PFSK-1 (cell line): ENCODE measurements at regions not wholly inside any gene's neighbourhood (a gene's known extent, or its start where the extent isn't known, plus 50 kb on each side); places are given as distances from the start of the nearest gene placed in this dataset.

ENCODE experiments used
- FOXP2 ChIP-seq: optimal IDR thresholded peaks from 2 replicates; pipeline ENCODE3; 2011; ENCODE audit warnings: borderline replicate concordance, control low read depth, inconsistent platforms; ENCODE audit not compliant: insufficient read depth; ENCODE audit errors: extremely low read length, extremely low read depth
- POLR2AphosphoS5 ChIP-seq: IDR thresholded peaks from 2 replicates; pipeline ENCODE4 v1.6.1; 2012; ENCODE audit warnings: low read depth, mild to moderate bottlenecking, control low read depth, low read length, moderate library complexity
- SIN3A ChIP-seq: IDR thresholded peaks from 2 replicates; pipeline ENCODE4 v1.6.1; 2012; ENCODE audit warnings: mild to moderate bottlenecking, low read length, moderate library complexity, borderline replicate concordance; ENCODE audit not compliant: insufficient read depth
- TAF1 ChIP-seq: IDR thresholded peaks from 2 replicates; pipeline ENCODE4 v1.6.1; 2012; ENCODE audit warnings: low read length, control low read depth, borderline replicate concordance; ENCODE audit not compliant: insufficient read depth
- TF ChIP-seq, protein P1 (sequence below), 2 experiments: IDR thresholded peaks; 2 replicates each; pipeline versions ENCODE4 v1.6.1 to v1.8.0; 2011 to 2012; ENCODE audit warnings: low read depth in 2 of 2, low read length in 2 of 2, control low read depth in 1 of 2, inconsistent platforms in 1 of 2, mild to moderate bottlenecking in 1 of 2, moderate library complexity in 1 of 2; ENCODE audit not compliant: insufficient read depth in 1 of 2

DNA sequence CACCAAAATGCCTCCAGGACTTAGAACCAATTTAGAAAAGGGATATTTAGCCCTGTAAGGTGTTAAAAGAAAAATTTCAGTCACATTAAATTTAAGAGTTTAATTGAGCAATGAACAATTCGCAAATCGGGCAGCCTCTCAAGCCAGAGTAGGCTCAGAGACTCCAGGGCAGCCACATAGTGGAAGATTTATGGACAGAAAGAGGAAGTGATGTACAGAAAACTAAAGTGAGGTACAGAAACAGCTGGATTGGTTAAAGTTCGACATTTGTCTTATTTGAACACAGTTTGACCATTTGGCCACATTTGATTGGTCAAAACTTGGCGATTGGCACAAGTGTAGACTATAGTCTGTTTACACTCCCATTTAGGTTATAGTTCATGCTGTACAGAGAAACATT is 525.9 kb upstream of the ZNF608 start:
- TF ChIP-seq SIN3A, result no peak
- no peak for TF ChIP-seq POLR2AphosphoS5
- TF ChIP-seq FOXP2, result no peak
- TF ChIP-seq TAF1, result no peak
- TF ChIP-seq, protein P1, sequence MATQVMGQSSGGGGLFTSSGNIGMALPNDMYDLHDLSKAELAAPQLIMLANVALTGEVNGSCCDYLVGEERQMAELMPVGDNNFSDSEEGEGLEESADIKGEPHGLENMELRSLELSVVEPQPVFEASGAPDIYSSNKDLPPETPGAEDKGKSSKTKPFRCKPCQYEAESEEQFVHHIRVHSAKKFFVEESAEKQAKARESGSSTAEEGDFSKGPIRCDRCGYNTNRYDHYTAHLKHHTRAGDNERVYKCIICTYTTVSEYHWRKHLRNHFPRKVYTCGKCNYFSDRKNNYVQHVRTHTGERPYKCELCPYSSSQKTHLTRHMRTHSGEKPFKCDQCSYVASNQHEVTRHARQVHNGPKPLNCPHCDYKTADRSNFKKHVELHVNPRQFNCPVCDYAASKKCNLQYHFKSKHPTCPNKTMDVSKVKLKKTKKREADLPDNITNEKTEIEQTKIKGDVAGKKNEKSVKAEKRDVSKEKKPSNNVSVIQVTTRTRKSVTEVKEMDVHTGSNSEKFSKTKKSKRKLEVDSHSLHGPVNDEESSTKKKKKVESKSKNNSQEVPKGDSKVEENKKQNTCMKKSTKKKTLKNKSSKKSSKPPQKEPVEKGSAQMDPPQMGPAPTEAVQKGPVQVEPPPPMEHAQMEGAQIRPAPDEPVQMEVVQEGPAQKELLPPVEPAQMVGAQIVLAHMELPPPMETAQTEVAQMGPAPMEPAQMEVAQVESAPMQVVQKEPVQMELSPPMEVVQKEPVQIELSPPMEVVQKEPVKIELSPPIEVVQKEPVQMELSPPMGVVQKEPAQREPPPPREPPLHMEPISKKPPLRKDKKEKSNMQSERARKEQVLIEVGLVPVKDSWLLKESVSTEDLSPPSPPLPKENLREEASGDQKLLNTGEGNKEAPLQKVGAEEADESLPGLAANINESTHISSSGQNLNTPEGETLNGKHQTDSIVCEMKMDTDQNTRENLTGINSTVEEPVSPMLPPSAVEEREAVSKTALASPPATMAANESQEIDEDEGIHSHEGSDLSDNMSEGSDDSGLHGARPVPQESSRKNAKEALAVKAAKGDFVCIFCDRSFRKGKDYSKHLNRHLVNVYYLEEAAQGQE (IDR thresholded peaks at IDR 0.05; ENCODE audit: insufficient read depth in 1 of 2, low read depth in 2 of 2, low read length in 2 of 2), result no peak

DNA sequence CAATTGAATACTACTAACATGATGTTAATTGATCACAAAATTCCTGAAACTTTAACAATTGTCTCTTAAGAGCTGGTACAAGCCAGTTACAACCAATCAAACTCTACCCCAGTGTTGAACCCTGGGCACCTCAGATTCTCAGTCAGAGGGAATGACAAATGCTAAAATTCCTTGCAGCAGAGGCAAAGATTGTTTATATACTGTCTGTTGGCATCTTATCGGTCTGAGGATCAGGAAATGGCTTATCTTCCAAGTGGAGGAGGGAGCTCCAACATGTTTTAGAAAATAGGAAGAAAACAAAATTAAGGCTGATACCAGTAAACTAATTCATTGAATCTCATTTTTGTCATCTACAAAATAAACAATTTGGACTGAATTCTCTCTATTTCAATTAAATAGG is 527.8 kb upstream of the ZNF608 start:
- TF ChIP-seq POLR2AphosphoS5 (no peak), FOXP2 (no peak), TAF1 (no peak), SIN3A (no peak)
- TF ChIP-seq, protein P1 (IDR thresholded peaks at IDR 0.05; ENCODE audit: insufficient read depth in 1 of 2, low read depth in 2 of 2, low read length in 2 of 2), result no peak

DNA sequence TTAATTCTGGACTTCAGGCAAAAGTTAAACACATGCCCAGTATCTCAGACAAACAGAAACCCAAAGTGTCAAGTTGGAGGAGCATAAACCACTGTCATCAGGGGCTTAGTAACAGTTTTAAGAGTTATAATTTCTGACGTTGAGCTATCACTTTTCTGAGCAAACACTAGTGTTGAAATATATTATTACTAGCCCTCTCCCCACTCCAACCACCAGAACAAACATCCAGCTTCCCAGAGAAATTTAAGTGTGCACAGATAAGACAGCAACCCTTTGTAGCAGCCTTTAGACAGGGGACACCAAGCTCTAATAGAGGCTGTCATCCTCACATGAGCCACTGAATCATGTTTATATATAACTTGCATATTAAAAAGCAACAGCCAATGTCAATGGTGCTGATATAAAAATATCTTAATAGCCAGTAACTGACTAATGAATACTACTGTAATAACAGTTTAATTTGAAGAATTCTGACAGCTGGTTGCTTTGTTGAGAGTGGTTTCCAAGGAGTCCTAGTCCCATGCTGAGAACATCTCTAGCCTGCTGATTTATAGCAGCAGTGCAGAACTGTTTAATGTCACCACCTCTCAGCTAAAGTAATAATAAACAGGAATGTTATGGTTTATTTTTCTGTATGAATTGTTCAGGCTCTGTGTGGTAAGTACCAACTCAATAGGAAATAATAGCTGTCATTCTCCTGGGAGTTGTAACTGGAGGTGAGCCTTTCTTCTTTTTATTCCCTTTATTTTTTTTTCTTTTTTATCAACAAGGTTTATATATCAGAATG is 528.7 kb upstream of the ZNF608 start:
- TF ChIP-seq, protein P1 (IDR thresholded peaks at IDR 0.05; ENCODE audit: insufficient read depth in 1 of 2, low read depth in 2 of 2, low read length in 2 of 2), result no peak
- TF ChIP-seq FOXP2 (no peak), POLR2AphosphoS5 (no peak), TAF1 (no peak), SIN3A (no peak)

DNA sequence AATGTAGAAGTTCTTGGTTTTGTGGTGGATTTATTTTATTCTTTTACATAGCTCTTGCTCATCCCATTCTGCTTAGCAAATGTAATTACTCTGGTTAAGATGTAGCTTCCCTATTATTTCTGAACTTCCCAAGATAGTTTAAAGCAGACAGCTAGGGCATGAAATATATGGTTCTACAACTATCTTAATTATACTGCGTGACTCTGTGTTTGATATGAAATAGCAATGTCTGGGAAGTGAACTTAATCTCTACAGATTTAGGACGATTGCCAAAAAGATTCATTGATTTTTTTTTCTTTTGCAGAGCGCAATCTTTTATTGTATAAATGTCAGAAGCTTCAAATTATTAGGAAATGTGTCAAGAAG is 529.3 kb upstream of the ZNF608 start:
- TF ChIP-seq, protein P1 (IDR thresholded peaks at IDR 0.05; ENCODE audit: insufficient read depth in 1 of 2, low read depth in 2 of 2, low read length in 2 of 2), result no peak
- TF ChIP-seq SIN3A, result no peak
- TF ChIP-seq FOXP2, result no peak
- TF ChIP-seq TAF1, result no peak
- TF ChIP-seq POLR2AphosphoS5, result no peak
